Colon (tissue), 2 donors: ENCODE measurements at regions not wholly inside any gene's neighbourhood (a gene's known extent, or its start where the extent isn't known, plus 50 kb on each side); places are given as distances from the start of the nearest gene placed in this dataset.
"Not testable (repeated sequence)": the region's sequence is repeated elsewhere in the genome, so short reads cannot be mapped to it uniquely, and the experiment has no call there.

Experiments used
- FAIRE-seq: peaks from 2 replicates; lab custom pipeline; 2012; peaks lifted over from hg19 to GRCh38; lab: Jason Lieb, UNC
- donor health status: control.
- donor health status: control.

- FAIRE-seq: no peak
These were observed 92.6 kb upstream of the RNF32 start for GRCh38 chr7:156547884-156548561.

DNA sequence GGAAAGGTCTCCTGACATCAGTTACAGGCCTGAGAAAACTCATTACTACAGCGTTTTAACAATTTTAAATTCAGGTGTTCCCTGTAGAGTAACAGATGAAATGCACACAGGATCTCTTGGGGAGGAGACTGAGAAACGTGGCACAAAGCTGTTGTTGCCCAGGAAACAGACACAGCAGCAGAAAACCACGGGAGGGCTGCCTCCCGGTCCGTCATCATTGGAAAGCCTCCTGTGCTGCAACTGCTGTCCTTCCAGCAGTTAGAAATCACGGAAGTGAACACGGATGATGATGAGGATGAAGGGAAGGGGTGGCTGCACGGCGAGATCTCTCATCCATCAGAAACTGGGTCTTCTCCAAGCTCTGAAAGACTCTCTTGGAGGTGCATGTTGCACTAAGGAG is 94.6 kb upstream of the RNF32 start:
- no peak for FAIRE-seq

DNA sequence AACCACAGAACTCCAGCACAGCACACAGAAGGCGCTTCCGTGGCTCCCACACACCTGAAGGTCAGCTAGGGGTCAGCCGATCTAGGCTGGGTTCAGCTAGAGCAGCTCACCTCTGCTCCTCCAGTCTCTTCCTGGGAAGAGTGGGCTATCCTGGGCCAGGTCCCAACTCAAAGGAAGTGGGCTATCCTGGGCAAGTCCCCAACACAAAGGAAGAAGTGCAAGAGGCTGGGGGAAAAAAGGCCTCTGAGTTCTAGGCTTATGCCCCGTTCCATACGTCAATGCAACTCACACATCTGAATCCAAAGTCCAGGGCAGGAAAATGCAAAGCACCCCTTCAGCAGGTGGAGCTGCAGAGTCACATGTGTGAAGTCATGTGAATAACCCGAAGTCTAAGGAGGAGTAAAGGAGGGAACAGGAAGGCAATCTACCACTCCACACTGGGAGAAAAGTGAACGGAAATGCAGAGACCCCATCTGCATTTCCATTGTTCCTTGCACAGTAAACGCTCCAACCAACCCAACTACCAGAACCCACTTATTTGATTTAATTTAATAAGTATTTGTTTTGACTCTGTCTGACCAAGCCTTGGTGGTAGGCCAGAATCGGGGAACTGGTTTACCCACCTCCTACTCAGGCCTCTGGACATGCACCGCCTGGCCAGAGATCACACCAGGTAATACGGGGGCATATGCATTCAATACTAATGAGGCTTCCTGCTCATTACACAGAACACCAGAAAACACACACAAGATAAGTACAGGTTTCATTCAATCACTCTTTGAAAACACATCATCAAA is 95.5 kb upstream of the RNF32 start:
- no peak for FAIRE-seq

GRCh38 chr7:156543699-156544598 is 96.6 kb upstream of the RNF32 start:
- FAIRE-seq: no peak

DNA sequence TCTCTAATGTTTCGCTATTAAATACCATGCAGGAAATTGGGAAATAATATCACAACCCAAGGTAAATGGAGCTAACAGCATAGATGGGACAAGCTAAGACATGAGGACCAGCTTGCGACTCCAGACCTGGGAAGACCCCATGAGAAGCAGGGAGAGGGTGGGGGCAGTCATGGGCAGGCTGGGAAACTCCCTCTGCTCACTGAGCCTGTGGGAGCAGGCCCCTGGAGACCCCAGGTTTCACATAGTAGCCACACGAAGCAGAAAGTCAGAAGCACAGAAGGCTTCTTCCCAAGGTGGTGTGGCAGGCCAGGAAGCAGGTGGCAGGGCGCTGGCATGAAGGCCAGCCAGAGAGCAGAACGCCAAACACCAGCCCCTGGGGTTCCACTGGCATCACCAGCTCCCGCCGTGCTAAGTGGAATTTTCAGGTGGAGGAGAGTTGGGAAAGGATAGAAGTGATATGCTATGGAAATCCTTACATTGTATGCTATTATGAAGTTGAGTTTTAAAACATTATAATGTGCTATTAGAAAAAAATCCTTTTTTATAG is 99.9 kb upstream of the RNF32 start:
- FAIRE-seq: no peak

DNA sequence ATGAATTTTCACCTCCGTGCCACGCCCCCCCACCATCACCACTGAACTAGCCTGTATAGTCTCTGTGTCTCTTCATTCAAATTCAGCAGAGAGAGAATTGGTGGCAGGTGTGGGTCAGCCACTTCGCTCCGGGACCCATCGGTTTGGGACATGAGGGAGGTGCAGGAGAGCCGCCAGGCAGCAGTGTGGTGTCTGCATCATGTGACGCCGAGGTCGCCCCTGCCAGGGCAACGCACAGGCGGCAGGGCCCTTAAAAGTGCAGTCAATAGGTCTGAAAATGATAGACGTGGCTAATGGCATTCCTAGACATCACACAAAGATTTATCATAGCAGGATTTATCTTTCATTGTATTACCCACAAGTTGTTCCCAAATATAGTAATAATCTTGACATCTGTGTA is 100.6 kb upstream of the RNF32 start:
- no peak for FAIRE-seq

DNA sequence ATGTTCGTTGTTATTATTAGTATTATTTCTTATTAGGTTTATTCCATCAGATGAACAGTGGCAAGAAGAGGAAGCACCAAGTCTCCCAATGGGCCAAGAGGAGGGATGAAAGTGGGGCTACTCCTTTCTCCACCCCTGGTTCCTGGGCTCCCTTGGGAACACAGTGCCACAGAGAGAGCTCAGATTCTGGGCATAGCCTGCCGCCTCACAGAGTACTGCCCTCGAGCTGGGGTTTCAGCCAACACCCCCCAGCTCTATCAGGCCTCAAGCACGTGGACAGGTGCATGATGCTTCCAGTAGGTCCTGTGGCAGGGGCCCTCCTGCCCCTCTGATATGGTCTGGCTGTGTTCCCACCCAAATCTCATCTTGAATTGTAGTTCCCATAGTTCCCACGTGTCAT is 103.6 kb upstream of the RNF32 start:
- FAIRE-seq: no peak

DNA sequence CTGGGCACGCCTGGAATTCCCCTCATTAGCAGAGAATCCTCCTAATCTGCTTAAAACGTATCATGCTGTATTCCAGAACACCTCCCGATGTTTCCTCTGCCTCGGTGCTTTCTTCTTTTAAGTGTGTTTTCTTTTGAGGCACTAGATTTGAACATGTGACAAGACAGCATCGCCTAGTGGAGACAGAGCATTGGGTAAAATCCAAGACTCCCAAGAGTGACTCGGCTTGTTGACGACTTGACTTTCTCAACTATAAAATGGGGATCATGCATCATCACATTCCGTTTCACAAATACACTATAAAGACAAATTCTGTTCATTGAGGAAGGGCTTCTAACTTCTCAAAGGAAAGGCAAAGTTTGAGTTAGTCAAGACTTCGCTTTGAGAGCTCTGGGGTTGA is 105.6 kb upstream of the RNF32 start:
- FAIRE-seq: no peak

DNA sequence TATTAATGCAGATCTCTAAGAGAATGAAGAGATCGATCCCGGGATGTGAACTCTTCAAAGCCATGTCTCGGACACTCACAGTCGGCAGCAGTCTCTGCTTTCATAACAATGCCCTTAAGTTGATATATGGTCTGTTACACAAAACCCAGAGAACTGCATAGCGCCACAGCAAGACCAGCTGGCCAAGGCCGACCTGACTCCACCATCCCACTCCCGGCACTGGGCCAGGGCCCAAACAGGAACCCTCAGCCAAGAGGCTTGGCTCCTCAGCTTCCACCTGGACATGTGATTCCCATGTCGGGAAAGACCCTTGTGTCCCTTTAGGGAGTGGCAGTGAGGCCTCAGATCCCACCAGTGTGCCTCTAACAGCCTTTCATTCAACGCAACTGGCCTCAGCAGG is 106.6 kb upstream of the RNF32 start:
- no peak for FAIRE-seq

GRCh38 chr7:156533420-156533819 is 107.2 kb upstream of the RNF32 start:
- no peak for FAIRE-seq

- FAIRE-seq: no peak
These were observed 108.5 kb upstream of the RNF32 start for GRCh38 chr7:156532016-156532602.

DNA sequence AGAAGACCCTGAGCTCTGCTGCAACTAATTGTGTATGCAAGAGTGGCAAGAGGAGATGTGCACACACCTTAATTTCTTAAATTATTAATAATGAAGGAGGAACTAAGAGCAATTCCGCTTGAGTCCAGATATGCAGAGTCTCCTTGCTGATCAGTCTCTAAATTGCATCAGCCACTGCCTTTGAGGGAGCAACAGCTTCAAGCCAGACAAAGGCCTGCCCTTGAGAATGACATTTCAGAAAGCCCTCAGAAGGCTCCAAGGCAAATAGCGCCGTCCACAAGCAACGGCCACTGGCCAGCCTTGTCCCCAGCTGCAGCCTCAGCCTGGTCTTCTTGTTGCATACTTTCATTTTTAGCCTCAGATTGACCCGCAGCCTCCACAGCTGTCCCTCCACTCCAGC is 110.6 kb upstream of the RNF32 start:
- FAIRE-seq: no peak

- FAIRE-seq: no peak
These were observed 113.1 kb upstream of the RNF32 start for GRCh38 chr7:156527458-156527890.

DNA sequence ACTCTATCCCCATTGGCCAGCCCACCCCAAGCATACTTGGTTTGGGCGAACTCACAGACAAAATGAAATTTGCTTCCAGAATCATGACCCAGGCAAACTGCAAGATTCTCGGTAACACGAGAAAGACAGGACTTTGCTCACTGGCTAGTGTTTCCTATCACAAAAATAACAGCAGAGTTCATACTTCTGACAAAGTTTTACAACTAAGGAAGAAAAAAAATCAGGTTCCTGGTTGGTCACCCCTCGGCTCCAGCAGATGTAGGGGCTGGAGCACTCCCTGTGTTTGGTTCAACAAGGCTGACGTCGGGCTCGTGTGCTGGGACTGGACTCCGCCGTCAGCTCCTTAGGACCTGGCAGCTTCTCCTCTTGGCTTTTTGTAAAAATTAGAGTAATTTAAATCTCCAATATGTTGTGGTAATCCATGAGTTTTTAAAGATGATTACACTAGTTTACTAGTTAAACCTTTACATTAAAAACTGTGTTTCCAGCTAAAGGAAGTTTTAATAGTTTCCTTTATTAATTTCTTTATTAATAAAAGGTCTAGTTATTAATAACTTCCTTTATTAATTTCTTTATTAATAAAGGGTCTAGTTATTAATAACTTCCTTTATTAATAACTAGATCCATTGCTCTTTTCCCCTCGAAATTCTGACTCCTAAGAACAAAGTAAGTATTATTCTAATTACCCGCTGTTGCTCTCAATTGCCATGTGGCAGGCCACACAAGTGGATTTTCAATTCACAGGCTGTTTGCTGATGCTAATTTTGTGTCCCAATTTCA is 115.6 kb upstream of the RNF32 start:
- no peak for FAIRE-seq

GRCh38 chr7:156523447-156524048 is 117.0 kb upstream of the RNF32 start:
- FAIRE-seq: no peak

DNA sequence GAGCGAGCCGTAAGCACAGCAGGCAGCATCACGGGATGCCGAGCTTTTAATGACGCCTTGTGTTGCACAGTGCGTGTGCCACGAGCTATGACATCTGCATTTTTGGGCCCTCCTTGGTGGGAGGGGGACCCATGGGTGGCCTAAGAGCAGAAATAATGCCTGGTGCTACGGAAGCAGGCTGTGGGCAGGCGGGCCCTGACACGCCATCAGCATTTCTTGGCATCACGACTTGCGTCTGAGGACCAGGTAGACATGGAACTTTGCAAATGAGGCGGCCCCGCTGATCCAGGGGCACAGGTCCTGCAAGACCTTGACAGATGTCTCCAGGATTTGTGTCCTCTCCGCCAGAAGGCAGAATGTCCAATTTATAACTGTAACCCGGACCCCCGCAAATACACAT is 117.8 kb upstream of the RNF32 start:
- FAIRE-seq: no peak

- FAIRE-seq: no peak
These were observed 121.5 kb upstream of the RNF32 start for GRCh38 chr7:156519070-156519469.

DNA sequence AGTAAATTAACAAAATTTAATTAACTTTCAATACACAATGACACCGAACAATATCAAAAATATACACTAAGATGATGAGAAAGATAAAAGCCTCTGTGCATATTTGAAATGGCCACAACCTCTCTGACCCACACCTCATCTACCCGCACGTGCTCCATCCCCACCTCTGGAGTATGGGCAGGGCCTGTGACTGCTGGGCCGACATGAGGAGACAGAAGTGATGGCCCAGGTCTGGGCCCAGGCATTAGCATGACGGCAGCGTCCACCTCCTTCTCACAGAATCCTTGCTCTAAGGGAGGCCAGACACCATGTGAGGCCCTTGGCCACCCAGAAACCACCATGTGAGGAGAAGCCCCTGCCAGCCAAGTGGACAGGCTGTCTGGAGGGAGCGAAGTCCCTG is 122.1 kb upstream of the RNF32 start:
- FAIRE-seq: no peak

DNA sequence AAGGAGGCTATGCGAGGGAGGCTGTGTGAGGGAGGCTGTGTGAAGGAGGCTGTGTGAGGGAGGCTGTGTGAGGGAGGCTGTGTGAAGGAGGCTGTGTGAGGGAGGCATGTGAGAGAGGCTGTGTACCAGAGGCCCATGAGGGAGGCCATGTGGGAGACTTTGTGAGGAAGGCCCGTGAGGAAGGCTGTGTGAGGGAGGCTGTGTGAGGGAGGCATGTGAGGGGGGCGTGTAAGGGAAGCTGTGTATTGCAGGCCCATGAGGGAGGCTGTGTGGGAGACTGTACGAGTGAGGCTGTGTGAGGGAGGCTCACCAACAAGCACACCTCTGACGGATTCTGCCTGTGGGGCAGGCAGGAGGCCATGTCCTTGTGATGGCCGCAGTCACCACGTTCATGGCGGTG is 122.7 kb upstream of the RNF32 start:
- FAIRE-seq: not testable (repeated sequence)

DNA sequence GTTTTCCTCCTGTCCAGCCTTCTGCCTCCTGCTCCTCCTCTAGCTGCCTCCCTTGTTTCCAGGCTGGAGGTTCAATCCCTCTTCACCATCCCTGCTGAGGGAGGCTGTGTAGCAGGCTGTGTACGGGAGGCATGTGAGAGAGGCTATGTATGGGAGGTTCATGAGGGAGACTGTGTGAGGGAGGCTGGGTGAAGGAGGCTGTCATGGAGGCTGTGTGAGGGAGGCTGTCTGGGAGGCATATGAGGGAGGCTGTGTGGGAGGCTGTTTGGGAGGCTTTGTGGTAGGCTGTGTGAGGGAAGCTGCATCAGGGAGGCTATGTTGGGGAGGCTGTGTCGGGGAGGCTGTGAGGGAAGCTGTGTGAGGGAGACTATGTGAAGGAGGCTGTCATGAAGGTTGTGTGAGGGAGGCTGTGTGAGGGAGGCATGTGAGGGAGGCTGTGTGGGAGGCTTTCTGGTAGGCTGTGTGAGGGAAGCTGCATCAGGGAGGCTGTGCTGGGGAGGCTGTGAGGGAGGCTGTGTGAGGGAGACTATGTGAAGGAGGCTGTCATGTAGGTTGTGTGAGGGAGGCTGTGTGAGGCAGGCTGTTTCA is 123.7 kb upstream of the RNF32 start:
- FAIRE-seq: no peak
